ENCODE measurements at regions not wholly inside any gene's neighbourhood (a gene's known extent, or its start where the extent isn't known, plus 50 kb on each side); places are given as distances from the start of the nearest gene placed in this dataset.
"Not testable (repeated sequence)": the region's sequence is repeated elsewhere in the genome, so short reads cannot be mapped to it uniquely, and the experiment has no call there.

- no peaks in the 10 kb centered on the region for H3K79me2 ChIP-seq
- no peak for TF ChIP-seq CTCF (IDR thresholded peaks at IDR 0.05)
- H3K4me3 ChIP-seq (ENCODE audit: low read depth, low read length): no peak overlapping the region
- no peaks in the 10 kb centered on the region for H3K9me3 ChIP-seq (ENCODE audit: control insufficient read depth, low read length)
- no peak overlapping the region for H3K4me2 ChIP-seq (ENCODE audit: low read length)
- H3K9ac ChIP-seq: no peak overlapping the region
- H2AFZ ChIP-seq: no peak overlapping the region
- no peak overlapping the region for H3K27ac ChIP-seq
- no peaks in the 10 kb centered on the region for H3K36me3 ChIP-seq (ENCODE audit: control insufficient read depth, insufficient read depth, low read length)
- no peaks in the 10 kb centered on the region for H3K4me1 ChIP-seq
- no peaks in the 10 kb centered on the region for H3K27me3 ChIP-seq (ENCODE audit: control insufficient read depth, insufficient read depth, low read length)
Observed at GRCh38 chr11:83389975-83390374, 103.8 kb upstream of the CCDC90B start.

GRCh38 chr11:83383838-83384237 lies 97.7 kb upstream of the CCDC90B start:
- not testable (repeated sequence) for H3K27ac ChIP-seq; H3K27me3 ChIP-seq (ENCODE audit: control insufficient read depth, insufficient read depth, low read length); H3K4me2 ChIP-seq (ENCODE audit: low read length); H3K4me1 ChIP-seq; H3K9ac ChIP-seq; H3K9me3 ChIP-seq (ENCODE audit: control insufficient read depth, low read length); H3K36me3 ChIP-seq (ENCODE audit: control insufficient read depth, insufficient read depth, low read length); H3K79me2 ChIP-seq; H2AFZ ChIP-seq; H3K4me3 ChIP-seq (ENCODE audit: low read depth, low read length)

GRCh38 chr11:83374311-83374710 lies 88.1 kb upstream of the CCDC90B start:
- H3K27me3 ChIP-seq (ENCODE audit: control insufficient read depth, insufficient read depth, low read length): no peaks in the 10 kb centered on the region
- no peaks in the 10 kb centered on the region for H3K4me1 ChIP-seq
- no peaks in the 10 kb centered on the region for H3K36me3 ChIP-seq (ENCODE audit: control insufficient read depth, insufficient read depth, low read length)
- no peaks in the 10 kb centered on the region for H3K79me2 ChIP-seq
- no peak overlapping the region for H3K4me3 ChIP-seq (ENCODE audit: low read depth, low read length)
- TF ChIP-seq CTCF (IDR thresholded peaks at IDR 0.05): no peak
- H3K4me2 ChIP-seq (ENCODE audit: low read length): no peak overlapping the region
- H2AFZ ChIP-seq: no peak overlapping the region
- no peaks in the 10 kb centered on the region for H3K9me3 ChIP-seq (ENCODE audit: control insufficient read depth, low read length)
- H3K9ac ChIP-seq: no peak overlapping the region
- H3K27ac ChIP-seq: no peak overlapping the region

- no peak for TF ChIP-seq CTCF (IDR thresholded peaks at IDR 0.05)
- Histone ChIP-seq H3K27me3 (ENCODE audit: control insufficient read depth, insufficient read depth, low read length) (no peaks in the 10 kb centered on the region), H3K9me3 (ENCODE audit: control insufficient read depth, low read length) (no peaks in the 10 kb centered on the region), H3K27ac (no peak overlapping the region), H3K4me2 (ENCODE audit: low read length) (no peak overlapping the region), H3K9ac (no peak overlapping the region), H3K4me3 (ENCODE audit: low read depth, low read length) (no peak overlapping the region), H3K36me3 (ENCODE audit: control insufficient read depth, insufficient read depth, low read length) (no peaks in the 10 kb centered on the region), H2AFZ (no peak overlapping the region), H3K4me1 (no peaks in the 10 kb centered on the region), H3K79me2 (no peaks in the 10 kb centered on the region)
Observed at GRCh38 chr11:83371489-83371888, 85.3 kb upstream of the CCDC90B start.

GRCh38 chr11:83367745-83368144 lies 81.6 kb upstream of the CCDC90B start:
- Histone ChIP-seq H2AFZ (no peak overlapping the region), H3K27me3 (ENCODE audit: control insufficient read depth, insufficient read depth, low read length) (no peaks in the 10 kb centered on the region), H3K27ac (no peak overlapping the region), H3K9ac (no peak overlapping the region), H3K9me3 (ENCODE audit: control insufficient read depth, low read length) (no peaks in the 10 kb centered on the region), H3K79me2 (no peaks in the 10 kb centered on the region), H3K36me3 (ENCODE audit: control insufficient read depth, insufficient read depth, low read length) (no peaks in the 10 kb centered on the region), H3K4me2 (ENCODE audit: low read length) (no peak overlapping the region), H3K4me3 (ENCODE audit: low read depth, low read length) (no peak overlapping the region), H3K4me1 (no peaks in the 10 kb centered on the region)
- TF ChIP-seq CTCF (IDR thresholded peaks at IDR 0.05): no peak
